ENCODE measurements at regions not wholly inside any gene's neighbourhood (a gene's known extent, or its start where the extent isn't known, plus 50 kb on each side); places are given as distances from the start of the nearest gene placed in this dataset.

GRCh38 chr17:72434991-72435618 is 314.3 kb downstream of the SOX9 start:
- no peak for DNase-seq (ENCODE audit: extremely low read depth, insufficient read length)
- H3K36me3 ChIP-seq (ENCODE audit: control insufficient read depth, insufficient read depth, low read length) = no peaks in the 10 kb centered on the region
- no peak overlapping the region for H3K4me3 ChIP-seq (replicated peaks; ENCODE audit: low read depth, low read length)
- H3K27me3 ChIP-seq (replicated peaks; ENCODE audit: control insufficient read depth, insufficient read depth, low read length) = no peaks in the 10 kb centered on the region
- TF ChIP-seq, protein P1, sequence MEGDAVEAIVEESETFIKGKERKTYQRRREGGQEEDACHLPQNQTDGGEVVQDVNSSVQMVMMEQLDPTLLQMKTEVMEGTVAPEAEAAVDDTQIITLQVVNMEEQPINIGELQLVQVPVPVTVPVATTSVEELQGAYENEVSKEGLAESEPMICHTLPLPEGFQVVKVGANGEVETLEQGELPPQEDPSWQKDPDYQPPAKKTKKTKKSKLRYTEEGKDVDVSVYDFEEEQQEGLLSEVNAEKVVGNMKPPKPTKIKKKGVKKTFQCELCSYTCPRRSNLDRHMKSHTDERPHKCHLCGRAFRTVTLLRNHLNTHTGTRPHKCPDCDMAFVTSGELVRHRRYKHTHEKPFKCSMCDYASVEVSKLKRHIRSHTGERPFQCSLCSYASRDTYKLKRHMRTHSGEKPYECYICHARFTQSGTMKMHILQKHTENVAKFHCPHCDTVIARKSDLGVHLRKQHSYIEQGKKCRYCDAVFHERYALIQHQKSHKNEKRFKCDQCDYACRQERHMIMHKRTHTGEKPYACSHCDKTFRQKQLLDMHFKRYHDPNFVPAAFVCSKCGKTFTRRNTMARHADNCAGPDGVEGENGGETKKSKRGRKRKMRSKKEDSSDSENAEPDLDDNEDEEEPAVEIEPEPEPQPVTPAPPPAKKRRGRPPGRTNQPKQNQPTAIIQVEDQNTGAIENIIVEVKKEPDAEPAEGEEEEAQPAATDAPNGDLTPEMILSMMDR (IDR thresholded peaks at IDR 0.05; ENCODE audit: insufficient read depth, low read length, poor library complexity, severe bottlenecking) = no peak

- no peak for DNase-seq (ENCODE audit: extremely low read depth, insufficient read length)
- Histone ChIP-seq H3K27me3 (replicated peaks; ENCODE audit: control insufficient read depth, insufficient read depth, low read length) (no peaks in the 10 kb centered on the region), H3K36me3 (ENCODE audit: control insufficient read depth, insufficient read depth, low read length) (no peaks in the 10 kb centered on the region), H3K4me3 (replicated peaks; ENCODE audit: low read depth, low read length) (no peak overlapping the region)
- TF ChIP-seq, protein P1 (IDR thresholded peaks at IDR 0.05; ENCODE audit: insufficient read depth, low read length, poor library complexity, severe bottlenecking) = no peak
These were observed 318.0 kb downstream of the SOX9 start for GRCh38 chr17:72438783-72439182.

DNA sequence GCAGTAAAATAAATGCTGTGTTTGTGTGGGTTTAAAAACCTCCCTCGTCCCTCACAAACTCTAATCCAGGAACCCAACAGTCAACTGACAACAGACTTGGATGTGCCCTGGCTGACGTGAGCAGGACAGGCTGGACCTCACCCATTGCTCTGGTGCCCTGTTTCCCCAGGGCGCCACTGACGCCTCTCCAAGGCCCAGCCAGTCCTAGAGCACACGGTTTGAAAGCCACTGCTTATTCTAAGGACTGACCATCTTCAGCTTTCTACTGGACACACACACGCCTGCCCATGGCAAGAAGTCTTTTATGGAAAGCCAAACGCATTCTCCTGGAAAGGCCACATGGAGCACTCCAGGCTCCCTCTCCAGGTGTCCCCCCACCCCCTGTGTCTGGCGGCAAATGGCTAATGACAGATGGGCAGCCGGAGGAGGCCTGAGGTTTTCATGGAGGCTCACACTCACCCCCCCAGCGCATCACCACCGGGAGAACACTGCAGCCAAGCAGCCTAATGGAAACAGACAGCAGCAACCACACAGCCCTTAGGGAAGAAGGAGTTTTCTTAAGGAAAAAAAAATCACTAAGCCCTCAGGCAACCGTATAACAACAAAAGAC is 319.2 kb downstream of the SOX9 start:
- no peak for DNase-seq (ENCODE audit: extremely low read depth, insufficient read length)
- no peaks in the 10 kb centered on the region for H3K27me3 ChIP-seq (replicated peaks; ENCODE audit: control insufficient read depth, insufficient read depth, low read length)
- no peaks in the 10 kb centered on the region for H3K36me3 ChIP-seq (ENCODE audit: control insufficient read depth, insufficient read depth, low read length)
- TF ChIP-seq, protein P1 (IDR thresholded peaks at IDR 0.05; ENCODE audit: insufficient read depth, low read length, poor library complexity, severe bottlenecking) = no peak
- no peak overlapping the region for H3K4me3 ChIP-seq (replicated peaks; ENCODE audit: low read depth, low read length)

DNA sequence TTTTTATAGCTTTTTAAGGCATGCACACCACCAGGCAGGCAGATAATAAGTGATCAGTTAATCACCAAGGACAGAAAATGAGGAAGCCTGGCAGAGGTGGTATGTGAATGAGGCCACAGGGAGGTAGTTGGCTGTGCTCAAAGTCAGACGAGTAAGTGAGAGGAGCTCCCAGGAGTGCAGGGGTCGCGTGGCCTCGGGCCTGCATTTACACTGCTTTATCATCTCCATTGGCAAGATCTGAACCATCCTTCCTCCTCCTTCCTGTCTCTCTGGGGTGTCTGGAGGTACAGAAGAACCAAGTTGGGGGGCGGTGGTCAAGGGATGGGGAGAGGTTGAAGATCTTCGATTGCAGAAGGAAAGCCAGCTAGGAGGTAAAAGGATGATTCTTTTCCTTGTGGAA is 320.1 kb downstream of the SOX9 start:
- Histone ChIP-seq H3K36me3 (ENCODE audit: control insufficient read depth, insufficient read depth, low read length) (no peaks in the 10 kb centered on the region), H3K4me3 (replicated peaks; ENCODE audit: low read depth, low read length) (no peak overlapping the region), H3K27me3 (replicated peaks; ENCODE audit: control insufficient read depth, insufficient read depth, low read length) (no peaks in the 10 kb centered on the region)
- no peak for DNase-seq (ENCODE audit: extremely low read depth, insufficient read length)
- TF ChIP-seq, protein P1 (IDR thresholded peaks at IDR 0.05; ENCODE audit: insufficient read depth, low read length, poor library complexity, severe bottlenecking) = no peak

- Histone ChIP-seq H3K27me3 (replicated peaks; ENCODE audit: control insufficient read depth, insufficient read depth, low read length) (no peaks in the 10 kb centered on the region), H3K4me3 (replicated peaks; ENCODE audit: low read depth, low read length) (no peak overlapping the region), H3K36me3 (ENCODE audit: control insufficient read depth, insufficient read depth, low read length) (no peaks in the 10 kb centered on the region)
- TF ChIP-seq, protein P1 (IDR thresholded peaks at IDR 0.05; ENCODE audit: insufficient read depth, low read length, poor library complexity, severe bottlenecking) = no peak
- DNase-seq (ENCODE audit: extremely low read depth, insufficient read length) = no peak
These were observed 321.1 kb downstream of the SOX9 start for GRCh38 chr17:72441909-72442308.

All from GM06990 (cell line).